Endothelial cell of umbilical vein (primary cell): ENCODE measurements at regions not wholly inside any gene's neighbourhood (a gene's known extent, or its start where the extent isn't known, plus 50 kb on each side); places are given as distances from the start of the nearest gene placed in this dataset.

Experiments
- BruUV-seq: library from RNA; stranded (reverse); fragments of 400-500 nt; replicated peaks from 2 replicates; lab custom pipeline; 2021; lab: Mats Ljungman, UMichigan
- CTCF ChIA-PET: fragments of 300-600, 350-600 bp; sonication (Branson Sonifier 250); formaldehyde crosslinking; loops from one replicate; lab custom pipeline; 2021; ENCODE audit warnings: antibody characterized with exemption, inconsistent platforms; lab: Charles Lee
- POLR2A ChIA-PET: fragments of 300-600, 350-600 bp; sonication (Branson Sonifier 250); formaldehyde crosslinking; loops from one replicate; lab custom pipeline; 2021; ENCODE audit warnings: antibody characterized with exemption, inconsistent platforms; lab: Charles Lee
- DNase-seq: peaks from one replicate; pipeline ENCODE4 v3.0.0-alpha.2; 2011; ENCODE audit warnings: low read depth, low spot score
- FAIRE-seq: peaks from 2 replicates; lab custom pipeline; 2011; peaks lifted over from hg19 to GRCh38; lab: Jason Lieb, UNC
- H2AFZ ChIP-seq: 2 replicates; pipeline ENCODE4 v1.6.0; 2012; ENCODE audit warnings: low read depth, low read length, control low read depth, inconsistent platforms
- H3K27ac ChIP-seq: 2 replicates; pipeline ENCODE4 v1.5.1; 2011; ENCODE audit warnings: low read depth, mild to moderate bottlenecking, control low read depth, low read length, moderate library complexity; ENCODE audit not compliant: insufficient read depth
- H3K27me3 ChIP-seq, 2 experiments: 2 replicates each; pipeline versions ENCODE4 v1.6.0 to v1.6.1; 2011; ENCODE audit warnings: low read length in 2 of 2, mixed read lengths in 1 of 2; ENCODE audit not compliant: control insufficient read depth in 2 of 2, insufficient read depth in 2 of 2
- H3K36me3 ChIP-seq, 2 experiments: 2 replicates in 1 of 2; 3 replicates in 1 of 2; pipeline ENCODE4 v1.5.1; 2011; ENCODE audit warnings: low read length in 2 of 2, mild to moderate bottlenecking in 1 of 2, moderate library complexity in 1 of 2; ENCODE audit not compliant: control insufficient read depth in 2 of 2, insufficient read depth in 2 of 2; ENCODE audit errors: extremely low read depth in 1 of 2
- H3K4me1 ChIP-seq: 3 replicates; pipeline ENCODE4 v1.5.1; 2011; ENCODE audit warnings: mild to moderate bottlenecking, low read length; ENCODE audit not compliant: control insufficient read depth, insufficient read depth; ENCODE audit errors: extremely low read depth
- H3K4me2 ChIP-seq: 2 replicates; pipeline ENCODE4 v1.6.1; 2011; ENCODE audit warnings: low read length, control low read depth, mixed read lengths; ENCODE audit not compliant: insufficient read depth
- H3K4me3 ChIP-seq, 3 experiments: fragments of 200-600 bp in 1 of 3; sonication (generic), shearing (Covaris generic) in 1 of 3; replicated peaks in 1 of 3; 2 replicates each; pipeline ENCODE4 v1.5.1; 2011 to 2016; ENCODE audit warnings: control low read depth in 3 of 3, low read length in 3 of 3, mild to moderate bottlenecking in 2 of 3, inconsistent platforms in 1 of 3, low read depth in 1 of 3, moderate library complexity in 1 of 3; ENCODE audit not compliant: insufficient read depth in 1 of 3
- H3K79me2 ChIP-seq: 2 replicates; pipeline ENCODE4 v1.6.0; 2012; ENCODE audit warnings: low read length, inconsistent platforms; ENCODE audit not compliant: control insufficient read depth, insufficient read depth
- H3K9ac ChIP-seq: replicated peaks from 2 replicates; pipeline ENCODE3; 2011; ENCODE audit warnings: low read length, control low read depth; ENCODE audit not compliant: insufficient read depth; ENCODE audit errors: extremely low read depth
- H3K9me1 ChIP-seq: replicated peaks from 3 replicates; pipeline ENCODE4 v1.6.0; 2011; ENCODE audit warnings: mild to moderate bottlenecking, low read length; ENCODE audit not compliant: control insufficient read depth, insufficient read depth; ENCODE audit errors: extremely low read depth
- H3K9me3 ChIP-seq: replicated peaks from 2 replicates; pipeline ENCODE4 v1.5.1; 2012; ENCODE audit warnings: low read length, inconsistent platforms; ENCODE audit not compliant: control insufficient read depth, insufficient read depth
- H4K20me1 ChIP-seq: replicated peaks from 2 replicates; pipeline ENCODE3; 2011; ENCODE audit warnings: mild to moderate bottlenecking, low read length; ENCODE audit not compliant: control insufficient read depth, insufficient read depth; ENCODE audit errors: extremely low read depth
- EZH2 ChIP-seq: IDR thresholded peaks from 2 replicates; pipeline ENCODE4 v1.6.1; 2012; ENCODE audit warnings: borderline replicate concordance, low read depth, mild to moderate bottlenecking, moderate library complexity, low read length, inconsistent platforms; ENCODE audit not compliant: severe bottlenecking
- FOS ChIP-seq: IDR thresholded peaks from 2 replicates; pipeline ENCODE4 v1.6.1; 2011; ENCODE audit warnings: mild to moderate bottlenecking, low read length, moderate library complexity, borderline replicate concordance; ENCODE audit not compliant: insufficient read depth
- GATA2 ChIP-seq: IDR thresholded peaks from 2 replicates; pipeline ENCODE4 v1.7.0; 2011; ENCODE audit warnings: low read depth, mild to moderate bottlenecking, moderate library complexity, mixed read lengths, low read length; ENCODE audit not compliant: insufficient read length, insufficient read depth
- JUN ChIP-seq: IDR thresholded peaks from 2 replicates; pipeline ENCODE4 v1.6.1; 2011; ENCODE audit warnings: borderline replicate concordance, low read depth; ENCODE audit not compliant: insufficient read length, insufficient read depth
- MYC ChIP-seq: IDR thresholded peaks from one replicate; pipeline ENCODE4 v1.6.1; 2011; ENCODE audit warnings: mild to moderate bottlenecking, low read depth, low read length
- dilution Hi-C: fragments of 300-500 bp; cut with MboI; formaldehyde crosslinking; loops from one replicate; pipeline ENCODE4 v1.15.0; 2019; ENCODE audit warnings: low sequenced_read_pairs; ENCODE audit not compliant: extremely low pct_ligation_motif_present
- intact Hi-C: fragments of 100-400 bp; cut with micrococcal nuclease; formaldehyde crosslinking; loops from one replicate; pipeline ENCODE4 v1.10.0; 2022
- TF ChIP-seq, protein P1 (sequence below), 2 donors: IDR thresholded peaks; 1 replicate in 1 of 2; 2 replicates in 1 of 2; pipeline ENCODE4 v1.5.1; 2011; ENCODE audit warnings: low read length in 2 of 2, mild to moderate bottlenecking in 2 of 2, moderate library complexity in 2 of 2, control low read depth in 1 of 2, inconsistent platforms in 1 of 2, low read depth in 1 of 2; ENCODE audit not compliant: insufficient read depth in 1 of 2; ENCODE audit errors: extremely low read depth in 1 of 2

DNA sequence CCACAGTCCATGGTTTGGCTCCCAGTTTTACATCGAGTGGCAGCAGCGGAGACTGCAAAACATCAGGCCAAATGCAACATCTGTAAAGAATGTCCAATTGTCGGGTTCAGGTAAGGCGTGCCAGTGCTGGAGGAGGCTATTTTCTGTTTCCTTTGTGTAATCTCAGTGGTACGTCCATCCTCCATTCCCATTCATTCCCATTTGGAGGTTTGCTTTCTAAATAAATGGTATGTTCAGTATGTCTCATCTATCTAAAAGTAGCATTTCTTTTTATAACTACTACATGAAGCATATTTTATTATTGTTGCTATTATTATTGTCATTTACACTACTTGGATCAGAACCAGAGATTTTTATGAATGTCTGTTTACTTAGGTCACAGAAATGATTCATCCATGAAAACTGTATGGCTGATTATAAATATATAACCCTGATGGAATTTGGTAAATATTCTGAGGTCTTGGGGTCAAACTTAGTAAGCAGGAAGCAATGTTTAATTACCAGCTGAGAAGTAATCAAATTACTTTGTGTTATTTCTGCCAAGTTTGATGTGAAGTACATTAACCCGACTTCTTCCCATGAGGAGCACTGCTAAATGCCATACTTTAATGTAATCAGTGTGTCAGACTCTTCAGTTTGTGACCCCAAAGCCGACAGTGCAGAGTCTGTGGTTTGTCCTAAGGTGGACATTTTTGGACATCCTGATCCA lies 512.9 kb downstream of the UTRN start:
- DNase-seq: peak; percentile 21
- no peak overlapping the region for H3K9ac ChIP-seq
- no peaks in the 10 kb centered on the region for H3K79me2 ChIP-seq
- FAIRE-seq: no peak
- ChIA-PET CTCF (no interaction called here), POLR2A (no interaction called here)
- H3K4me1 ChIP-seq: peaks cover 11% of the 10 kb centered on the region
- peaks cover 3 to 10% of the 10 kb centered on the region in 2 experiments for H3K36me3 ChIP-seq
- intact Hi-C loops (no loop called here), dilution Hi-C loops (no loop called here)
- no peak for TF ChIP-seq MYC
- TF ChIP-seq, protein P1, sequence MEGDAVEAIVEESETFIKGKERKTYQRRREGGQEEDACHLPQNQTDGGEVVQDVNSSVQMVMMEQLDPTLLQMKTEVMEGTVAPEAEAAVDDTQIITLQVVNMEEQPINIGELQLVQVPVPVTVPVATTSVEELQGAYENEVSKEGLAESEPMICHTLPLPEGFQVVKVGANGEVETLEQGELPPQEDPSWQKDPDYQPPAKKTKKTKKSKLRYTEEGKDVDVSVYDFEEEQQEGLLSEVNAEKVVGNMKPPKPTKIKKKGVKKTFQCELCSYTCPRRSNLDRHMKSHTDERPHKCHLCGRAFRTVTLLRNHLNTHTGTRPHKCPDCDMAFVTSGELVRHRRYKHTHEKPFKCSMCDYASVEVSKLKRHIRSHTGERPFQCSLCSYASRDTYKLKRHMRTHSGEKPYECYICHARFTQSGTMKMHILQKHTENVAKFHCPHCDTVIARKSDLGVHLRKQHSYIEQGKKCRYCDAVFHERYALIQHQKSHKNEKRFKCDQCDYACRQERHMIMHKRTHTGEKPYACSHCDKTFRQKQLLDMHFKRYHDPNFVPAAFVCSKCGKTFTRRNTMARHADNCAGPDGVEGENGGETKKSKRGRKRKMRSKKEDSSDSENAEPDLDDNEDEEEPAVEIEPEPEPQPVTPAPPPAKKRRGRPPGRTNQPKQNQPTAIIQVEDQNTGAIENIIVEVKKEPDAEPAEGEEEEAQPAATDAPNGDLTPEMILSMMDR (IDR thresholded peaks at IDR 0.05; ENCODE audit: extremely low read depth in 1 of 2, insufficient read depth in 1 of 2, low read depth in 1 of 2, low read length in 2 of 2): no peak
- no peak for TF ChIP-seq EZH2
- TF ChIP-seq FOS: peak; percentile 67
- TF ChIP-seq JUN: peak; percentile 67
- TF ChIP-seq GATA2: no peak
- H3K9me1 ChIP-seq: no peaks in the 10 kb centered on the region
- no TSS peak for BruUV-seq
- H3K4me3 ChIP-seq: no peak overlapping the region
- H3K9me3 ChIP-seq: no peaks in the 10 kb centered on the region
- peak overlapping the region; percentile 50 for H3K4me2 ChIP-seq
- H3K27ac ChIP-seq: peak overlapping the region; percentile 26
- H4K20me1 ChIP-seq: no peaks in the 10 kb centered on the region
- H3K27me3 ChIP-seq: no peaks in the 10 kb centered on the region
- H2AFZ ChIP-seq: no peak overlapping the region
